CD4-positive, alpha-beta T cell treated with Interleukin-15 for 1 hour (primary cell): ENCODE measurements at regions not wholly inside any gene's neighbourhood (a gene's known extent, or its start where the extent isn't known, plus 50 kb on each side); places are given as distances from the start of the nearest gene placed in this dataset.
"Not testable (repeated sequence)": the region's sequence is repeated elsewhere in the genome, so short reads cannot be mapped to it uniquely, and the experiment has no call there.

Experiments used
- DNase-seq: peaks from one replicate; pipeline ENCODE4 v3.0.0-alpha.2; 2020

- not testable (repeated sequence) for DNase-seq
These were observed 549.4 kb downstream of the TRAM1L1 start for GRCh38 chr4:116536024-116536423.

GRCh38 chr4:116531870-116532269 lies 553.5 kb downstream of the TRAM1L1 start:
- DNase-seq, result no peak

- DNase-seq, result no peak
These were observed 554.4 kb downstream of the TRAM1L1 start for GRCh38 chr4:116531026-116531425.

GRCh38 chr4:116530048-116530447 lies 555.3 kb downstream of the TRAM1L1 start:
- DNase-seq, result no peak

- no peak for DNase-seq
These were observed 556.2 kb downstream of the TRAM1L1 start for GRCh38 chr4:116529129-116529528.

GRCh38 chr4:116522922-116523321 lies 562.5 kb downstream of the TRAM1L1 start:
- DNase-seq, result no peak

GRCh38 chr4:116520886-116521285 lies 564.5 kb downstream of the TRAM1L1 start:
- no peak for DNase-seq

GRCh38 chr4:116516711-116517110 lies 568.7 kb downstream of the TRAM1L1 start:
- no peak for DNase-seq

- DNase-seq, result no peak
These were observed 569.4 kb downstream of the TRAM1L1 start for GRCh38 chr4:116515959-116516358.

- DNase-seq, result no peak
These were observed 572.8 kb downstream of the TRAM1L1 start for GRCh38 chr4:116512552-116512951.

GRCh38 chr4:116501954-116502353 lies 583.4 kb downstream of the TRAM1L1 start:
- DNase-seq, result no peak

- DNase-seq, result no peak
These were observed 585.2 kb downstream of the TRAM1L1 start for GRCh38 chr4:116500225-116500624.

- no peak for DNase-seq
These were observed 595.6 kb downstream of the TRAM1L1 start for GRCh38 chr4:116489739-116490138.

GRCh38 chr4:116486401-116486800 lies 599.0 kb downstream of the TRAM1L1 start:
- DNase-seq, result no peak

GRCh38 chr4:116480546-116480945 lies 604.8 kb downstream of the TRAM1L1 start:
- no peak for DNase-seq

GRCh38 chr4:116478343-116478742 lies 607.0 kb downstream of the TRAM1L1 start:
- DNase-seq, result no peak

- DNase-seq, result no peak
These were observed 615.8 kb downstream of the TRAM1L1 start for GRCh38 chr4:116469582-116469981.

- no peak for DNase-seq
These were observed 632.2 kb downstream of the TRAM1L1 start for GRCh38 chr4:116453127-116453526.

- DNase-seq, result no peak
These were observed 635.6 kb downstream of the TRAM1L1 start for GRCh38 chr4:116449764-116450163.

- no peak for DNase-seq
These were observed 641.3 kb downstream of the TRAM1L1 start for GRCh38 chr4:116444117-116444516.

GRCh38 chr4:116438981-116439729 lies 646.2 kb downstream of the TRAM1L1 start:
- DNase-seq, result no peak

GRCh38 chr4:116438417-116438816 lies 647.0 kb downstream of the TRAM1L1 start:
- DNase-seq, result no peak

GRCh38 chr4:116427666-116428065 lies 657.7 kb downstream of the TRAM1L1 start:
- DNase-seq, result no peak

GRCh38 chr4:116413222-116413621 lies 672.2 kb downstream of the TRAM1L1 start:
- DNase-seq, result no peak

GRCh38 chr4:116401293-116401692 lies 684.1 kb downstream of the TRAM1L1 start:
- no peak for DNase-seq
